Fibroblast of pulmonary artery (primary cell): ENCODE measurements at regions not wholly inside any gene's neighbourhood (a gene's known extent, or its start where the extent isn't known, plus 50 kb on each side); places are given as distances from the start of the nearest gene placed in this dataset.

Experiments
- DNase-seq: peaks from one replicate; pipeline ENCODE4 v3.0.0-alpha.2; 2010; ENCODE audit warnings: low read depth
- H3K4me3 ChIP-seq: replicated peaks from 2 replicates; pipeline ENCODE4 v1.5.1; 2011; ENCODE audit warnings: low read depth, mild to moderate bottlenecking, control low read depth, low read length, moderate library complexity
- TF ChIP-seq, protein P1 (sequence below): IDR thresholded peaks from 2 replicates; pipeline ENCODE4 v1.5.1; 2011; ENCODE audit warnings: mild to moderate bottlenecking, control low read depth, low read length, inconsistent platforms; ENCODE audit errors: missing control alignments

DNA sequence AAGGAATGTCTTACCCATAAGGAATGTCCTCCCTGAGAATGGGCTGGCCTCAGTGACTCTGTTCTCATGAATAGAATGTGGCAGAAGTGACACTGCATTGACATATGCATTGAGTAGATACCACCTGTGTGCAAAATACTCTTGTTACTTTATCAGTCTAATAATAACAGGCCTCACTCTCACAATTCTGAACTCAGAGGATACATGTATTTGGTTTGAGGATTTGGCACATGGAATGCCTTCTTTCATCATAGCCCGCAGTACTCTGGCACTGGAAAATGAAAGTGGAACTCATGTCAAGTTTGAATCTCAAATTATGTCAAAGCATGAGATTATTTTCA, 52.9 kb upstream of the PLCB4 start:
- DNase-seq = peak; percentile 28
- H3K4me3 ChIP-seq = no peak overlapping the region
- TF ChIP-seq, protein P1, sequence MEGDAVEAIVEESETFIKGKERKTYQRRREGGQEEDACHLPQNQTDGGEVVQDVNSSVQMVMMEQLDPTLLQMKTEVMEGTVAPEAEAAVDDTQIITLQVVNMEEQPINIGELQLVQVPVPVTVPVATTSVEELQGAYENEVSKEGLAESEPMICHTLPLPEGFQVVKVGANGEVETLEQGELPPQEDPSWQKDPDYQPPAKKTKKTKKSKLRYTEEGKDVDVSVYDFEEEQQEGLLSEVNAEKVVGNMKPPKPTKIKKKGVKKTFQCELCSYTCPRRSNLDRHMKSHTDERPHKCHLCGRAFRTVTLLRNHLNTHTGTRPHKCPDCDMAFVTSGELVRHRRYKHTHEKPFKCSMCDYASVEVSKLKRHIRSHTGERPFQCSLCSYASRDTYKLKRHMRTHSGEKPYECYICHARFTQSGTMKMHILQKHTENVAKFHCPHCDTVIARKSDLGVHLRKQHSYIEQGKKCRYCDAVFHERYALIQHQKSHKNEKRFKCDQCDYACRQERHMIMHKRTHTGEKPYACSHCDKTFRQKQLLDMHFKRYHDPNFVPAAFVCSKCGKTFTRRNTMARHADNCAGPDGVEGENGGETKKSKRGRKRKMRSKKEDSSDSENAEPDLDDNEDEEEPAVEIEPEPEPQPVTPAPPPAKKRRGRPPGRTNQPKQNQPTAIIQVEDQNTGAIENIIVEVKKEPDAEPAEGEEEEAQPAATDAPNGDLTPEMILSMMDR = no peak

DNA sequence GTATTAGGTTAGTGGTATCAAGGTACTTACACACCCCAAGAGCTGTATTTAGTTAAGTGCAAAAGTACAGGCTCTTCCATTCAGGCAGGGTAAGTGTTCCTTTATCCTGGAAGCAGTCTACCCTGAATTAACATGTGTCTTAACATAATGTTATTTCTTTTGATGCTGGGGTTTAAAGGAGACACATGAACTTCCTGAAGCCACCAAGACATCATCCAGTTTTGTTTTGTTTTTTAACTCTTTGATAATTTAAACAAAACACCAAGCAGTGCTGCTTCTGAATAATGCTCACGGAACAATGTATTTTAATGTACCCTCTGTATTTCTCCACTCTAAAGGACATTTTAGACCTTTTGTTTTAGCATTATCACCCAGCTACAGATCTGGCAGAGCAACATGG, 50.5 kb upstream of the PLCB4 start:
- TF ChIP-seq, protein P1 = no peak
- no peak for DNase-seq
- no peak overlapping the region for H3K4me3 ChIP-seq
